H1 (cell line): ENCODE measurements at regions not wholly inside any gene's neighbourhood (a gene's known extent, or its start where the extent isn't known, plus 50 kb on each side); places are given as distances from the start of the nearest gene placed in this dataset.

ENCODE experiments used
- CTCF ChIA-PET: fragments of 300-600 bp; sonication (Branson Sonifier 250); formaldehyde crosslinking; loops from one replicate; lab custom pipeline; 2021; ENCODE audit not compliant: partially characterized antibody; lab: Charles Lee
- POLR2A ChIA-PET: fragments of 300-600 bp; sonication (Branson Sonifier 250); formaldehyde crosslinking; loops from one replicate; lab custom pipeline; 2021; ENCODE audit warnings: inconsistent platforms; ENCODE audit not compliant: partially characterized antibody; lab: Charles Lee
- DNase-seq, 2 experiments: peaks; one replicate each; pipeline versions ENCODE4 v3.0.0 to v3.0.0-alpha.2; 2010 to 2022; ENCODE audit warnings: low spot score in 2 of 2, low read depth in 1 of 2, mixed read lengths in 1 of 2
- FAIRE-seq: peaks from 2 replicates; lab custom pipeline; 2011; peaks lifted over from hg19 to GRCh38; lab: Jason Lieb, UNC
- H2AFZ ChIP-seq: 2 replicates; pipeline ENCODE4 v1.8.1; 2012; ENCODE audit warnings: low read length, inconsistent platforms
- H2AK5ac ChIP-seq: 2 replicates; pipeline ENCODE4 v1.6.1; 2013; ENCODE audit warnings: low read depth, low read length
- H2BK120ac ChIP-seq: replicated peaks from 2 replicates; pipeline ENCODE3; 2013; ENCODE audit warnings: low read depth, low read length, inconsistent platforms
- H2BK12ac ChIP-seq: 2 replicates; pipeline ENCODE4 v1.6.1; 2013; ENCODE audit warnings: low read depth, low read length
- H2BK15ac ChIP-seq: 2 replicates; pipeline ENCODE4 v1.6.1; 2013; ENCODE audit warnings: low read length
- H2BK20ac ChIP-seq: 2 replicates; pipeline ENCODE4 v1.6.1; 2013; ENCODE audit warnings: low read length
- H2BK5ac ChIP-seq: 2 replicates; pipeline ENCODE4 v1.6.1; 2013; ENCODE audit warnings: low read depth, low read length
- H3K14ac ChIP-seq: 2 replicates; pipeline ENCODE4 v1.6.1; 2013; ENCODE audit warnings: inconsistent platforms; ENCODE audit not compliant: insufficient read length
- H3K18ac ChIP-seq: 2 replicates; pipeline ENCODE4 v1.6.1; 2013; ENCODE audit warnings: low read length; ENCODE audit errors: extremely low read depth
- H3K23ac ChIP-seq: 2 replicates; pipeline ENCODE4 v1.6.1; 2013; ENCODE audit warnings: inconsistent platforms; ENCODE audit not compliant: insufficient read length
- H3K23me2 ChIP-seq: 2 replicates; pipeline ENCODE4 v1.6.1; 2013; ENCODE audit warnings: low read depth, low read length
- H3K27ac ChIP-seq: 2 replicates; pipeline ENCODE4 v1.6.1; 2011; ENCODE audit warnings: low read depth, low read length, inconsistent platforms
- H3K27me3 ChIP-seq, 4 experiments: replicated peaks in 1 of 4; 1 replicate in 1 of 4; 2 replicates in 3 of 4; pipeline versions ENCODE4 v1.6.1 to v1.8.1; 2011 to 2013; ENCODE audit warnings: low read length in 3 of 4, mild to moderate bottlenecking in 3 of 4, inconsistent platforms in 2 of 4, mixed read lengths in 2 of 4, moderate library complexity in 1 of 4; ENCODE audit not compliant: control insufficient read depth in 3 of 4, insufficient read depth in 3 of 4; ENCODE audit errors: extremely low read depth in 1 of 4
- H3K36me3 ChIP-seq, 4 experiments: 2 replicates each; pipeline versions ENCODE4 v1.6.1 to v1.8.1; 2011 to 2013; ENCODE audit warnings: mild to moderate bottlenecking in 4 of 4, low read length in 3 of 4, moderate library complexity in 2 of 4, control low read depth in 1 of 4, inconsistent platforms in 1 of 4; ENCODE audit not compliant: insufficient read depth in 4 of 4, control insufficient read depth in 2 of 4
- H3K4ac ChIP-seq: replicated peaks from 2 replicates; pipeline ENCODE3; 2013; ENCODE audit warnings: low read length, low read depth, mixed read lengths, inconsistent platforms; ENCODE audit not compliant: insufficient read length
- H3K4me1 ChIP-seq, 4 experiments: replicated peaks in 1 of 4; 1 replicate in 1 of 4; 2 replicates in 3 of 4; pipeline versions ENCODE4 v1.6.1 to v1.8.1; 2011 to 2013; ENCODE audit warnings: low read length in 3 of 4, inconsistent platforms in 2 of 4, mixed read lengths in 1 of 4; ENCODE audit not compliant: insufficient read depth in 4 of 4, control insufficient read depth in 3 of 4
- H3K4me2 ChIP-seq, 2 experiments: 2 replicates each; pipeline versions ENCODE4 v1.6.1 to v1.8.1; 2011 to 2013; ENCODE audit warnings: low read depth in 2 of 2, low read length in 2 of 2, control low read depth in 1 of 2, inconsistent platforms in 1 of 2, mild to moderate bottlenecking in 1 of 2; ENCODE audit not compliant: insufficient read depth in 1 of 2
- H3K4me3 ChIP-seq, 4 experiments: fragments of 200-600, 300-600 bp in 1 of 4; sonication (generic), shearing (Covaris generic), sonication (Bioruptor Twin) in 1 of 4; 2 replicates each; pipeline versions ENCODE4 v1.5.1 to v1.8.1; 2011 to 2016; ENCODE audit warnings: low read length in 4 of 4, low read depth in 3 of 4, control low read depth in 2 of 4, inconsistent platforms in 2 of 4, mild to moderate bottlenecking in 2 of 4, mixed read lengths in 1 of 4, moderate library complexity in 1 of 4; ENCODE audit not compliant: insufficient read depth in 2 of 4; ENCODE audit errors: extremely low read depth in 1 of 4
- H3K56ac ChIP-seq: replicated peaks from 2 replicates; pipeline ENCODE3; 2013; ENCODE audit warnings: low read depth, mild to moderate bottlenecking, mixed read lengths, low read length, inconsistent platforms; ENCODE audit not compliant: insufficient read length
- H3K79me1 ChIP-seq: 2 replicates; pipeline ENCODE4 v1.6.1; 2013; ENCODE audit warnings: low read depth, low read length, control low read depth
- H3K79me2 ChIP-seq, 2 experiments: 2 replicates each; pipeline versions ENCODE4 v1.6.1 to v1.8.1; 2012 to 2013; ENCODE audit warnings: low read length in 2 of 2, mild to moderate bottlenecking in 2 of 2, inconsistent platforms in 1 of 2; ENCODE audit not compliant: insufficient read depth in 2 of 2, control insufficient read depth in 1 of 2
- H3K9ac ChIP-seq, 4 experiments: replicated peaks in 1 of 4; 1 replicate in 1 of 4; 2 replicates in 3 of 4; pipeline versions ENCODE4 v1.6.1 to v1.8.1; 2011 to 2013; ENCODE audit warnings: low read depth in 3 of 4, low read length in 3 of 4, control low read depth in 2 of 4, mild to moderate bottlenecking in 2 of 4, moderate library complexity in 2 of 4, inconsistent platforms in 1 of 4; ENCODE audit errors: extremely low read depth in 1 of 4
- H3K9me3 ChIP-seq, 2 experiments: 2 replicates each; pipeline versions ENCODE4 v1.6.1 to v1.8.1; 2012 to 2013; ENCODE audit warnings: mild to moderate bottlenecking in 2 of 2, moderate library complexity in 2 of 2, control low read depth in 1 of 2, inconsistent platforms in 1 of 2, low read depth in 1 of 2, low read length in 1 of 2, mixed read lengths in 1 of 2; ENCODE audit not compliant: insufficient read depth in 2 of 2
- H4K20me1 ChIP-seq, 2 experiments: replicated peaks in 1 of 2; 2 replicates each; pipeline versions ENCODE3 to v1.8.1; 2011 to 2013; ENCODE audit warnings: inconsistent platforms in 2 of 2, low read length in 2 of 2, mild to moderate bottlenecking in 1 of 2; ENCODE audit not compliant: insufficient read depth in 2 of 2, control insufficient read depth in 1 of 2
- H4K5ac ChIP-seq: 2 replicates; pipeline ENCODE4 v1.6.1; 2013; ENCODE audit warnings: low read length, low read depth, mixed read lengths, inconsistent platforms; ENCODE audit not compliant: insufficient read length
- H4K8ac ChIP-seq: 2 replicates; pipeline ENCODE4 v1.8.0; 2013; ENCODE audit warnings: mild to moderate bottlenecking, moderate library complexity, low read length, inconsistent platforms; ENCODE audit not compliant: insufficient read depth; ENCODE audit errors: extremely low read depth
- H4K91ac ChIP-seq: replicated peaks from 2 replicates; pipeline ENCODE3; 2013; ENCODE audit warnings: low read length, mixed read lengths, inconsistent platforms; ENCODE audit not compliant: insufficient read length
- CEBPB ChIP-seq: IDR thresholded peaks from 2 replicates; pipeline ENCODE4 v1.6.1; 2012; ENCODE audit warnings: low read depth, low read length
- SIN3A ChIP-seq, 2 experiments: IDR thresholded peaks in 1 of 2; conservative IDR thresholded peaks in 1 of 2; 2 replicates each; pipeline ENCODE4 v1.6.1; 2011 to 2012; ENCODE audit warnings: low read length in 2 of 2, improper control_type of control experiment in 1 of 2, low read depth in 1 of 2, mild to moderate bottlenecking in 1 of 2
- WGBS, 2 experiments: shearing (Covaris generic) in 1 of 2; methylation state at CpG; one replicate each; pipeline versions ENCODE4 v1.1.6 to v1.1.7; 2013 to 2015; ENCODE audit warnings: low lambda C conversion rate in 2 of 2, mixed read lengths in 2 of 2, inconsistent platforms in 1 of 2, low coverage in 1 of 2, missing lambda C conversion rate in 1 of 2; ENCODE audit not compliant: insufficient replicate concordance in 2 of 2, insufficient coverage in 1 of 2, insufficient read length in 1 of 2; ENCODE audit errors: extremely low coverage in 1 of 2, missing lambda C conversion rate in 1 of 2; 5-methylcytosine and 5-hydroxymethylcytosine counted together

- no peak overlapping the region for H3K27ac ChIP-seq
- H2BK15ac ChIP-seq: no peak overlapping the region
- H2AK5ac ChIP-seq: no peak overlapping the region
- WGBS, 2 experiments: 40% methylated on average over 2 of the region's 2 CpGs; no CpG with 5 or more reads in 1 of the 2 experiments
- FAIRE-seq (no peak), DNase-seq (no peak)
- no peaks in the 10 kb centered on the region; a peak in 1 of 7 replicates for H3K4me1 ChIP-seq
- H3K4me2 ChIP-seq: no peak overlapping the region
- H3K4me3 ChIP-seq: no peak overlapping the region
- no peaks in the 10 kb centered on the region for H3K79me1 ChIP-seq
- ChIA-PET POLR2A (no interaction called here), CTCF (interaction anchor here (1.2 kb wide), 1 partner anchor 10 kb away, joined by 3 read pairs; no protein-coding TSS in a partner anchor)
- no peak overlapping the region for H3K18ac ChIP-seq
- no peak for TF ChIP-seq SIN3A (conservative IDR thresholded peaks at IDR 0.05 in 1 of 2, IDR thresholded peaks at IDR 0.05 in 1 of 2; ENCODE audit: low read depth in 1 of 2, low read length in 2 of 2)
- peak; percentile 83 for TF ChIP-seq CEBPB
- no peak overlapping the region for H2BK120ac ChIP-seq
- no peak overlapping the region for H3K23ac ChIP-seq
- no peaks in the 10 kb centered on the region; the same call in 1 of the 2 replicates for H3K23me2 ChIP-seq
- H3K4ac ChIP-seq: no peak overlapping the region
- H3K56ac ChIP-seq: no peak overlapping the region
- H4K20me1 ChIP-seq: no peaks in the 10 kb centered on the region
- H2AFZ ChIP-seq: no peak overlapping the region
- no peaks in the 10 kb centered on the region for H3K36me3 ChIP-seq
- H3K14ac ChIP-seq: no peak overlapping the region
- no peaks in the 10 kb centered on the region for H3K79me2 ChIP-seq
- no peaks in the 10 kb centered on the region for H3K27me3 ChIP-seq
- H4K91ac ChIP-seq: no peak overlapping the region
- no peak overlapping the region for H2BK5ac ChIP-seq
- H4K5ac ChIP-seq: no peak overlapping the region
- no peak overlapping the region for H4K8ac ChIP-seq
- no peaks in the 10 kb centered on the region; a peak in 1 of 4 replicates for H3K9me3 ChIP-seq
- H3K9ac ChIP-seq: no peak overlapping the region
- no peak overlapping the region for H2BK12ac ChIP-seq
- H2BK20ac ChIP-seq: no peak overlapping the region
Measured at GRCh38 chr3:153404157-153404556, 242.1 kb downstream of the RAP2B start.
